HS-27A (cell line): ENCODE measurements at regions not wholly inside any gene's neighbourhood (a gene's known extent, or its start where the extent isn't known, plus 50 kb on each side); places are given as distances from the start of the nearest gene placed in this dataset.
"Not testable (repeated sequence)": the region's sequence is repeated elsewhere in the genome, so short reads cannot be mapped to it uniquely, and the experiment has no call there.

ENCODE experiments used
- DNase-seq: peaks from one replicate; pipeline ENCODE4 v3.0.0-alpha.2; 2012; ENCODE audit warnings: low read depth, missing footprints

GRCh38 chr2:60356346-60356745 is 197.1 kb downstream of the BCL11A start:
- no peak for DNase-seq

- no peak for DNase-seq
These were observed 197.6 kb downstream of the BCL11A start for GRCh38 chr2:60355849-60356261.

- no peak for DNase-seq
These were observed 198.7 kb downstream of the BCL11A start for GRCh38 chr2:60354713-60355112.

- no peak for DNase-seq
These were observed 199.6 kb downstream of the BCL11A start for GRCh38 chr2:60353863-60354262.

GRCh38 chr2:60353406-60353800 is 200.1 kb downstream of the BCL11A start:
- DNase-seq: no peak

- no peak for DNase-seq
These were observed 200.7 kb downstream of the BCL11A start for GRCh38 chr2:60352491-60353405.

GRCh38 chr2:60351802-60352201 is 201.7 kb downstream of the BCL11A start:
- DNase-seq: no peak

GRCh38 chr2:60351321-60351720 is 202.1 kb downstream of the BCL11A start:
- no peak for DNase-seq

GRCh38 chr2:60350791-60351190 is 202.7 kb downstream of the BCL11A start:
- no peak for DNase-seq

- no peak for DNase-seq
These were observed 205.7 kb downstream of the BCL11A start for GRCh38 chr2:60347781-60348180.

- not testable (repeated sequence) for DNase-seq
These were observed 211.0 kb downstream of the BCL11A start for GRCh38 chr2:60342491-60342890.

- DNase-seq: no peak
These were observed 212.3 kb downstream of the BCL11A start for GRCh38 chr2:60341151-60341550.

GRCh38 chr2:60339286-60339685 is 214.2 kb downstream of the BCL11A start:
- no peak for DNase-seq

GRCh38 chr2:60337142-60337497 is 216.3 kb downstream of the BCL11A start:
- DNase-seq: no peak

- DNase-seq: no peak
These were observed 216.9 kb downstream of the BCL11A start for GRCh38 chr2:60336442-60337141.

- no peak for DNase-seq
These were observed 217.8 kb downstream of the BCL11A start for GRCh38 chr2:60335533-60336237.

GRCh38 chr2:60334610-60335009 is 218.8 kb downstream of the BCL11A start:
- no peak for DNase-seq

- DNase-seq: no peak
These were observed 220.2 kb downstream of the BCL11A start for GRCh38 chr2:60333264-60333663.

- DNase-seq: no peak
These were observed 222.2 kb downstream of the BCL11A start for GRCh38 chr2:60331115-60331809.

GRCh38 chr2:60329225-60329624 is 224.2 kb downstream of the BCL11A start:
- no peak for DNase-seq

- no peak for DNase-seq
These were observed 228.9 kb downstream of the BCL11A start for GRCh38 chr2:60324536-60324935.

GRCh38 chr2:60321816-60322215 is 231.6 kb downstream of the BCL11A start:
- no peak for DNase-seq
